ENCODE measurements at regions not wholly inside any gene's neighbourhood (a gene's known extent, or its start where the extent isn't known, plus 50 kb on each side); places are given as distances from the start of the nearest gene placed in this dataset.

DNA sequence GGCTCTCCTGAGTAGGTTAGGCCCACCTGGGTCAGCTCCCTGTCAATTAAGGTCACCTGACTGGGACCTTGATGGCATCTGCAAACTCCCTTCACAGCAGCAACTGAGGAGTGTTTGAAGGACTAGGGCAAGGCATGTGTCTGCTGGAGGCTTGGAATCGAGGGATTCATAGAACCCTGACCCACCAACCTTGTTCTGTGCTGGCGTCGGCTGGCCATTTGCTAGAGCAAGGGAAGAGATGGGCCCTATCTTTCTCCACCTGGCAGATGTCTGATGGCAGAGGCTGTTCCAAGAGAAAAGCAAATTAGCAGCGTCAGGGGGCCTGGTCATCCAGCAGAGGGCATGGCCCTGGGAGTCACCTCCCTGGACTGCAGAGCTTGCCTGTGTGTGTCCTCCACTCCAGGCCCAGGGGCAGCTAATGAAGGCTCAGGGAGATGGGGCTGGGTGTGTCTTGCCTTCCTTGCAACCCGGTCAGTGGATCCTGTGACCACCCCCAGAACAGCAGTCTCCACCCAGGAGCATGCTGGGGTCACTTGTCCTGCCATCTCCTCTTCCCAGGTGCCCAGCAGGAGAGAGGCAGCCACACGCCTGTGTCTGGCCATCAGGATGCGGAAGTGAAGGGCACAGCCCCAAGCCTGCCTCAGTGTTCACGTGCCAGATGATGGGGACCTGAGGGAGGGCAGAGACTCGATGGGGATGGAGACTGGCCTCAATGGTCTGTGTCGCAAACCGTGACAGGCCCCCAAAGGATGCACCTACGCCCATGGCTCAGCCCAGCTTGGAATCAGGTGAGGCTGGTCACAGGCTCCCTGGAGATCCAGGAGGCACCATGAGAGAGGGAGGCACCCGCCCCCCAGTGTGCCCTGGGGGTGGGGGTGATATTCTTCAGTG, 53.9 kb downstream of the BARX1 start:
- H3K4me1 ChIP-seq: no peaks in the 10 kb centered on the region
- H3K9me3 ChIP-seq: no peaks in the 10 kb centered on the region
- no peaks in the 10 kb centered on the region for H3K27me3 ChIP-seq
- DNase-seq: peak; percentile 46
- no peak overlapping the region for H3K27ac ChIP-seq
- TF ChIP-seq, protein P1, sequence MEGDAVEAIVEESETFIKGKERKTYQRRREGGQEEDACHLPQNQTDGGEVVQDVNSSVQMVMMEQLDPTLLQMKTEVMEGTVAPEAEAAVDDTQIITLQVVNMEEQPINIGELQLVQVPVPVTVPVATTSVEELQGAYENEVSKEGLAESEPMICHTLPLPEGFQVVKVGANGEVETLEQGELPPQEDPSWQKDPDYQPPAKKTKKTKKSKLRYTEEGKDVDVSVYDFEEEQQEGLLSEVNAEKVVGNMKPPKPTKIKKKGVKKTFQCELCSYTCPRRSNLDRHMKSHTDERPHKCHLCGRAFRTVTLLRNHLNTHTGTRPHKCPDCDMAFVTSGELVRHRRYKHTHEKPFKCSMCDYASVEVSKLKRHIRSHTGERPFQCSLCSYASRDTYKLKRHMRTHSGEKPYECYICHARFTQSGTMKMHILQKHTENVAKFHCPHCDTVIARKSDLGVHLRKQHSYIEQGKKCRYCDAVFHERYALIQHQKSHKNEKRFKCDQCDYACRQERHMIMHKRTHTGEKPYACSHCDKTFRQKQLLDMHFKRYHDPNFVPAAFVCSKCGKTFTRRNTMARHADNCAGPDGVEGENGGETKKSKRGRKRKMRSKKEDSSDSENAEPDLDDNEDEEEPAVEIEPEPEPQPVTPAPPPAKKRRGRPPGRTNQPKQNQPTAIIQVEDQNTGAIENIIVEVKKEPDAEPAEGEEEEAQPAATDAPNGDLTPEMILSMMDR (IDR thresholded peaks at IDR 0.05): no peak
- intact Hi-C loops (cut with DNase I): no loop called here
- H3K36me3 ChIP-seq: no peaks in the 10 kb centered on the region
- H3K4me3 ChIP-seq: no peak overlapping the region
- no peak for ATAC-seq

DNA sequence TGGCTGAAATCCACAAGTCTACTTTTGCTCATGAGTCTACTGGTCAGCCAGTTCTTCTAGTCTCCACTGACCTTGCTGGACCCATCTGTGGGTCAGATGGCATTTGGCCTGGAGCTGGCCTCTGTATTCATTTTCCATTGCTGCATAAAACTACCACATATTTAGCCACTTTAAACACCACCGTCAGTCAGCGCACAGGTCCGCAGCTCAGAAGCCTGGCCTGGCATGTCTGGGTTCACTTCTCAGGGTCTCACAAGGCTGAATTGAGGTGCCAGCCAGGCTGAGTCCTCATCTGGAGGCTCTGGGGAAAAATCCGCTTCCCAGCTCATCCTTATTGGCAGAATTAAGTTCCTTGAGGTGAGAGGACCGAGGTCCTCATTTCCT, 54.7 kb downstream of the BARX1 start:
- Histone ChIP-seq H3K4me3 (no peak overlapping the region), H3K36me3 (no peaks in the 10 kb centered on the region), H3K27me3 (no peaks in the 10 kb centered on the region), H3K9me3 (no peaks in the 10 kb centered on the region), H3K27ac (no peak overlapping the region), H3K4me1 (no peaks in the 10 kb centered on the region)
- TF ChIP-seq, protein P1 (IDR thresholded peaks at IDR 0.05): no peak
- ATAC-seq (no peak), DNase-seq (no peak)
- intact Hi-C loops (cut with DNase I): no loop called here

DNA sequence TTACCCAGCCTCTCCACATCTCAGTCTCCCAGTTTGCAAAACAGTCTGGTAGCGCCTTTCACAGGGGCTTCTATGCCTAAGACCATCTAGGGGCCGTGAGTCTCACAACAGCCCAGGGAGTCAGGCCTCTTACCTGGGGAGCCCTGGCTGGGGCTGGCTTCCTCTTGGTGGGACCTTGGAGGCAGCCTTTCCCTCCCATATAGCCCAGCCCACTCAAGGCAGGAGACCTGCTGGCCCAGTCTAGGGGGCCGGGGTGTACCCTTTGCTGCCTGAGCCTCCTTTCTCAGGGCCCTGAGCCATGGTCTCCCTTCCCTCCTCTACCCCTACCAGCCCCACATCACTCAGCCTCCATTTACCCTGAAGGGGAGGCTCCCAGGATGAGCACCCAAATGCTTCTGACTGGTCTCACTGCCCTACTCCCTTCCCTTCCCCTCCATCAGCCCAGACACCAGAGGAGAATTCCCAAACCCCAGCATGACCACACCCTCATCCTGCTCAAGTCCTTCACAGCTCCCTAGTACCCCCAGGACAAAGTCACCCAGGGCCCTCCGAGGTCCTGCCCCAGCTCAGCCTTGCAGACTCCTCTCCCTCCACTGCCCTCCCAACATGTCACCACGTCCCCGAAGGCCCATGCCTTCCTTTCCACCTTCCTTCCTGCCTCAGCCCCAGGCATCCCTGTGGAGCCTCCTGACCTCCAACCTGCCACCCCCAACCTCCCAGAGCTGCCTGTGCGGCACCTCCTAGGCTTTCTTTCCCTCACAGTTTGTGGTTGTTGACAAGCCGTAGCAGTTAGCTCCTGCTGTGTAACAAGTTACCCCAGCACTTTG, 55.3 kb downstream of the BARX1 start:
- no peak for ATAC-seq
- Histone ChIP-seq H3K27me3 (no peaks in the 10 kb centered on the region), H3K36me3 (no peaks in the 10 kb centered on the region), H3K27ac (no peak overlapping the region), H3K9me3 (no peaks in the 10 kb centered on the region), H3K4me3 (no peak overlapping the region), H3K4me1 (no peaks in the 10 kb centered on the region)
- TF ChIP-seq, protein P1 (IDR thresholded peaks at IDR 0.05): no peak
- peak; percentile 40 for DNase-seq
- intact Hi-C loops (cut with DNase I): no loop called here

DNA sequence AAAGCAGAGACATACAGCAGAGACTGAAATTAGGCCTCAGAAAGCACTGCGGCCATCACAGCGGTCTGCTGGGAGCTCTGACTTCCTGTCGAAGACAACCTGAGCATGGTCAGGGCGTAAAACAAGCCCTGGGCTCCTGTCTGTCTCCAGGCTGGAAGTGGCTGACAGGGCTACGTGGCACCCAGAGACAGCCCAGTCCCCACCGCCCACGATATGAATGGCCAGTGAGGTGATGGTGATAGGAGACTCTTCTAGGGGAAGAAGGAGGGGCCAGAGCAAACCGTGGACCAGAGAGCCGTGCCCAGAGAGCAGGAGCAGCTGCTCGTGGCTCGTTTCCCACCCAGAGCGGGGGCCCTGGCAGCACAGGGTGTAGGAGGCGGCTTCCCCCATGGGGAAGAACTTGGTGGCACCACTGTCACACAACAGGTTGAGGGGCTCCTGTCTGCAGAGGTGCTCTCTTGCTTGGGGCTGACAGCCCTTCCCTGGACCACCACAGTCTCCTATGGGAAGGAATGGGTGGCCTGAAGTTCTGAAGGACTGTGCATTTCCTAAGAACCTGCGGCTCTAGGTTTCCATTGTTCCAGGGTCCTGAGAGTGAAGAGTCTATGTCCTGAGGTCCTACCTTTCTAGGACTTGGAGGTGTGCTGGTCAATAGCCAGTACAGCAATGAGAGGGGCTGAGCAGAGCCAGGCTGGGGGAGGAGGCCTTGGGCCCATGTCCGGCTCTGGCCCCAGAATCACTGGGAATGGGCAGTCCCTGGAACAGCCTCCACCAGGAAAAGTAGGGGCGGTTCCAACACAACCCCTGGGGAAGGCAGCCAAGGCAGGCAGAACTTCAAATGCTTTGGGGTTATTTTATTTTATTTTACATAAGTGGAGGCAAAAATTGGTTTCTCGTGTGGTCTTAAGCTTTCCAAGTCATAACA, 56.4 kb downstream of the BARX1 start:
- intact Hi-C loops (cut with DNase I): no loop called here

DNA sequence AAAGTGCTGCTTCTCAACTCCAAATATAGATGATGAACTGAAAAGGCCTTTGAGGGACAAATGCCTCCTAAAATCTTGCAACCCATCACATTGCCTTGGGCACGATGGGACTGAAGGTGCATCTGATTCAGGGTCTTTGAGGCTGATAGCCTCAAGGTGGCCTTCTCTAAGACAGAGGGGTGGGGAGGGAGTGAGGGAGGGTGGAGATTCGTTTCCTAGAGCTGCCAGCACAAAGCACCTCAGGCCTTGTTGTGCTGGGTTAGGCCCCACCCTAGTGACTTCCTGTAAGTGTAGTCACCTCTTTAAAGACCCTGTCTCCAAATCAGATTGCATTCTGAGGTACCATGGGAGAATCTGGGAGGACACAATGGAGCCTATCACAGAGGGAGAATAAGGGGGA, 57.1 kb downstream of the BARX1 start:
- Histone ChIP-seq H3K4me1 (no peaks in the 10 kb centered on the region), H3K9me3 (no peaks in the 10 kb centered on the region), H3K27me3 (no peaks in the 10 kb centered on the region), H3K36me3 (no peaks in the 10 kb centered on the region), H3K27ac (no peak overlapping the region), H3K4me3 (no peak overlapping the region)
- DNase-seq (no peak), ATAC-seq (no peak)
- TF ChIP-seq, protein P1 (IDR thresholded peaks at IDR 0.05): no peak
- intact Hi-C loops (cut with DNase I): no loop called here

More for the DNA sequence above, 56.4 kb downstream of the BARX1 start:
- H3K9me3 ChIP-seq: no peaks in the 10 kb centered on the region
- H3K36me3 ChIP-seq: no peaks in the 10 kb centered on the region
- peak; percentile 48 for DNase-seq
- H3K27ac ChIP-seq: no peak overlapping the region
- no peak overlapping the region for H3K4me3 ChIP-seq
- H3K4me1 ChIP-seq: no peaks in the 10 kb centered on the region
- TF ChIP-seq, protein P1 (IDR thresholded peaks at IDR 0.05): no peak
- ATAC-seq: no peak
- H3K27me3 ChIP-seq: no peaks in the 10 kb centered on the region
